NCI-H1694 treated with DMSO at 0.1 percent for 48 hours (cell line): ENCODE measurements at regions not wholly inside any gene's neighbourhood (a gene's known extent, or its start where the extent isn't known, plus 50 kb on each side); places are given as distances from the start of the nearest gene placed in this dataset.

Experiments
- DNase-seq: peaks from one replicate; lab custom pipeline; 2025; lab: John Stamatoyannopoulos, UW

GRCh38 chr2:898319-898718 lies 52.3 kb upstream of the SNTG2 start:
- DNase-seq = no peak

GRCh38 chr2:897091-897490 lies 53.6 kb upstream of the SNTG2 start:
- no peak for DNase-seq

- DNase-seq = no peak
These were observed 57.3 kb upstream of the SNTG2 start for GRCh38 chr2:893311-893710.

GRCh38 chr2:892892-893291 lies 57.8 kb upstream of the SNTG2 start:
- DNase-seq = no peak

- no peak for DNase-seq
These were observed 58.2 kb upstream of the SNTG2 start for GRCh38 chr2:892401-892800.

- DNase-seq = no peak
These were observed 58.9 kb upstream of the SNTG2 start for GRCh38 chr2:891734-892133.

GRCh38 chr2:890791-891190 lies 59.9 kb upstream of the SNTG2 start:
- no peak for DNase-seq

GRCh38 chr2:890214-890613 lies 60.4 kb upstream of the SNTG2 start:
- no peak for DNase-seq

GRCh38 chr2:888906-889566 lies 61.6 kb upstream of the SNTG2 start:
- DNase-seq = no peak

- no peak for DNase-seq
These were observed 62.3 kb upstream of the SNTG2 start for GRCh38 chr2:888211-888801.

GRCh38 chr2:887639-888038 lies 63.0 kb upstream of the SNTG2 start:
- DNase-seq = no peak

GRCh38 chr2:886072-887022 lies 64.3 kb upstream of the SNTG2 start:
- DNase-seq = no peak

GRCh38 chr2:885230-886071 lies 65.2 kb upstream of the SNTG2 start:
- DNase-seq = no peak

- DNase-seq = no peak
These were observed 66.6 kb upstream of the SNTG2 start for GRCh38 chr2:883803-884748.

- no peak for DNase-seq
These were observed 67.3 kb upstream of the SNTG2 start for GRCh38 chr2:883260-883802.

- no peak for DNase-seq
These were observed 69.3 kb upstream of the SNTG2 start for GRCh38 chr2:881204-881918.

- DNase-seq = no peak
These were observed 70.3 kb upstream of the SNTG2 start for GRCh38 chr2:880201-880970.

- no peak for DNase-seq
These were observed 71.1 kb upstream of the SNTG2 start for GRCh38 chr2:879540-879939.

GRCh38 chr2:878245-878930 lies 72.3 kb upstream of the SNTG2 start:
- DNase-seq = no peak
